HEK293 (cell line): ENCODE measurements at regions not wholly inside any gene's neighbourhood (a gene's known extent, or its start where the extent isn't known, plus 50 kb on each side); places are given as distances from the start of the nearest gene placed in this dataset.

Source experiments
- CTCF ChIP-seq: fragments of 450-650 bp; formaldehyde crosslinking; IDR thresholded peaks from 2 replicates; pipeline ENCODE4 v1.5.1; 2016; ENCODE audit warnings: missing biosample characterization, missing genetic modification characterization
- GFI1B ChIP-seq: fragments of 450-650 bp; formaldehyde crosslinking; IDR thresholded peaks from 2 replicates; pipeline ENCODE4 v1.5.1; 2016; ENCODE audit warnings: missing biosample characterization, missing genetic modification characterization
- HIC1 ChIP-seq: fragments of 450-650 bp; formaldehyde crosslinking; IDR thresholded peaks from 2 replicates; pipeline ENCODE4 v1.5.1; 2016; ENCODE audit warnings: missing biosample characterization, missing genetic modification characterization
- INSM2 ChIP-seq: fragments of 450-650 bp; formaldehyde crosslinking; IDR thresholded peaks from 2 replicates; pipeline ENCODE4 v1.5.1; 2016; ENCODE audit warnings: missing biosample characterization, missing genetic modification characterization
- PBX3 ChIP-seq: sonication (generic); formaldehyde crosslinking; IDR thresholded peaks from 2 replicates; pipeline ENCODE4 v1.8.1; 2022; ENCODE audit warnings: mild to moderate bottlenecking, moderate library complexity, missing genetic modification reagents
- REST ChIP-seq: fragments of 450-650 bp; formaldehyde crosslinking; IDR thresholded peaks from 2 replicates; pipeline ENCODE4 v1.5.1; 2016; ENCODE audit warnings: missing biosample characterization, missing genetic modification characterization
- SP2 ChIP-seq: fragments of 450-650 bp; formaldehyde crosslinking; IDR thresholded peaks from 2 replicates; pipeline ENCODE4 v1.5.1; 2016; ENCODE audit warnings: missing biosample characterization, missing genetic modification characterization
- YY1 ChIP-seq: fragments of 450-650 bp; formaldehyde crosslinking; IDR thresholded peaks from 2 replicates; pipeline ENCODE4 v1.5.1; 2018; ENCODE audit warnings: missing biosample characterization, missing genetic modification characterization
- ZEB2 ChIP-seq: fragments of 450-650 bp; formaldehyde crosslinking; IDR thresholded peaks from 2 replicates; pipeline ENCODE4 v1.5.1; 2016; ENCODE audit warnings: missing biosample characterization, missing genetic modification characterization
- ZNF24 ChIP-seq: fragments of 450-650 bp; formaldehyde crosslinking; IDR thresholded peaks from 2 replicates; pipeline ENCODE4 v1.5.1; 2016; ENCODE audit warnings: missing biosample characterization, missing genetic modification characterization
- ZNF274 ChIP-seq, 2 experiments: fragments of 200-500 bp in 1 of 2; fragments of 450-650 bp in 1 of 2; sonication (Bioruptor generic) in 1 of 2; formaldehyde crosslinking in 1 of 2; IDR thresholded peaks; 2 replicates each; pipeline versions ENCODE4 v1.5.1 to v1.6.1; 2014 to 2016; ENCODE audit warnings: borderline replicate concordance in 1 of 2, inconsistent platforms in 1 of 2, low read length in 1 of 2, missing biosample characterization in 1 of 2, missing genetic modification characterization in 1 of 2
- ZNF473 ChIP-seq: fragments of 450-650 bp; formaldehyde crosslinking; IDR thresholded peaks from 2 replicates; pipeline ENCODE4 v1.5.1; 2017; ENCODE audit warnings: missing biosample characterization, missing genetic modification characterization
- ZNF596 ChIP-seq: fragments of 450-650 bp; IDR thresholded peaks from 2 replicates; pipeline ENCODE4 v1.5.0; 2018; ENCODE audit warnings: missing biosample characterization, mild to moderate bottlenecking, missing genetic modification characterization, moderate library complexity

GRCh38 chr6:94095961-94096360, 676.6 kb upstream of the EPHA7 start:
- TF ChIP-seq INSM2 (no peak), SP2 (tag by site-specific recombination) (no peak), REST (tag by site-specific recombination) (no peak), CTCF (no peak), GFI1B (tag by site-specific recombination) (no peak), ZNF274 (IDR thresholded peaks at IDR 0.05; ENCODE audit: low read length) (no peak), ZNF274 (tag by site-specific recombination; IDR thresholded peaks at IDR 0.05; ENCODE audit: borderline replicate concordance) (no peak), ZNF596 (no peak), ZEB2 (tag by site-specific recombination) (no peak), ZNF473 (tag by site-specific recombination) (no peak), PBX3 (CRISPR knock-in tag) (no peak), HIC1 (tag by site-specific recombination) (no peak), YY1 (tag by site-specific recombination) (no peak), ZNF24 (tag by site-specific recombination) (no peak)
